HepG2 (cell line): ENCODE measurements at regions not wholly inside any gene's neighbourhood (a gene's known extent, or its start where the extent isn't known, plus 50 kb on each side); places are given as distances from the start of the nearest gene placed in this dataset.

Source experiments
- ASH2L ChIP-seq: fragments of 300-600, 200-600 bp; sonication (generic); IDR thresholded peaks from 2 replicates; pipeline ENCODE4 v1.7.0; 2017; ENCODE audit warnings: low read depth, mild to moderate bottlenecking, moderate library complexity, mixed read lengths, low read length; ENCODE audit not compliant: insufficient read length
- GMEB2 ChIP-seq: IDR thresholded peaks from 2 replicates; pipeline ENCODE4 v1.6.1; 2016; ENCODE audit warnings: missing biosample characterization, missing genetic modification reagents, low read depth
- HNF1B ChIP-seq: sonication (generic); formaldehyde crosslinking; IDR thresholded peaks from 2 replicates; pipeline ENCODE4 v1.5.1; 2020; ENCODE audit warnings: mild to moderate bottlenecking, moderate library complexity, missing genetic modification reagents
- NFAT5 ChIP-seq: sonication (generic); formaldehyde crosslinking; IDR thresholded peaks from 2 replicates; pipeline ENCODE4 v1.4.0; 2020; ENCODE audit warnings: missing genetic modification reagents
- ZBTB39 ChIP-seq: sonication (generic); formaldehyde crosslinking; IDR thresholded peaks from 2 replicates; pipeline ENCODE4 v1.5.0; 2020; ENCODE audit warnings: missing genetic modification reagents
- ZNF484 ChIP-seq: sonication (generic); formaldehyde crosslinking; IDR thresholded peaks from 2 replicates; pipeline ENCODE4 v1.5.1; 2020; ENCODE audit warnings: mild to moderate bottlenecking, low read depth, missing genetic modification reagents, borderline replicate concordance
- ZNF557 ChIP-seq: sonication (generic); formaldehyde crosslinking; IDR thresholded peaks from 2 replicates; pipeline ENCODE4 v1.4.0; 2020; ENCODE audit warnings: missing genetic modification reagents
- ZNF574 ChIP-seq: sonication (generic); formaldehyde crosslinking; IDR thresholded peaks from 2 replicates; pipeline ENCODE4 v1.4.0; 2020; ENCODE audit warnings: missing genetic modification reagents

- TF ChIP-seq HNF1B (CRISPR knock-in tag) (no peak), ZNF557 (CRISPR knock-in tag) (no peak), ZNF574 (no peak), NFAT5 (no peak), GMEB2 (CRISPR knock-in tag) (no peak), ZBTB39 (CRISPR knock-in tag) (no peak), ASH2L (no peak), ZNF484 (CRISPR knock-in tag) (no peak)
Measured at GRCh38 chr5:162410365-162410764, 342.8 kb downstream of the GABRG2 start (continued).
